ENCODE measurements at regions not wholly inside any gene's neighbourhood (a gene's known extent, or its start where the extent isn't known, plus 50 kb on each side); places are given as distances from the start of the nearest gene placed in this dataset.

GRCh38 chr13:107681600-107681999 lies 533.7 kb downstream of the LIG4 start:
- no peaks in the 10 kb centered on the region for H3K27me3 ChIP-seq
- no peak overlapping the region for H2AFZ ChIP-seq
- no peak for DNase-seq (ENCODE audit: low spot score)
- 73% methylated on average over 10 of the region's 10 CpGs for WGBS (ENCODE audit: low lambda C conversion rate, missing lambda C conversion rate)
- no peak overlapping the region for H3K4me3 ChIP-seq
- H3K4me1 ChIP-seq (ENCODE audit: insufficient read depth), result no peaks in the 10 kb centered on the region
- no peak overlapping the region for H3K27ac ChIP-seq
- no peaks in the 10 kb centered on the region for H3K9me2 ChIP-seq (replicated peaks; ENCODE audit: insufficient read depth)
- H4K20me1 ChIP-seq (ENCODE audit: insufficient read depth, poor library complexity, severe bottlenecking), result no peaks in the 10 kb centered on the region
- H3K4me2 ChIP-seq, result no peak overlapping the region
- no peaks in the 10 kb centered on the region for H3K9me3 ChIP-seq (ENCODE audit: low read depth)
- no peaks in the 10 kb centered on the region for H3K36me3 ChIP-seq (replicated peaks; ENCODE audit: insufficient read depth, low read depth)
- H3K79me2 ChIP-seq, result no peaks in the 10 kb centered on the region
- TF ChIP-seq EZH2 (IDR thresholded peaks at IDR 0.05; ENCODE audit: borderline replicate concordance) (no peak), EZH2phosphoT487 (IDR thresholded peaks at IDR 0.05; ENCODE audit: low read depth, severe bottlenecking, unreplicated experiment) (no peak)

- H3K27ac ChIP-seq, result no peak overlapping the region
- no peak overlapping the region for H2AFZ ChIP-seq
- DNase-seq (ENCODE audit: low spot score), result no peak
- no peaks in the 10 kb centered on the region for H3K79me2 ChIP-seq
- no peaks in the 10 kb centered on the region for H3K27me3 ChIP-seq
- no peaks in the 10 kb centered on the region for H4K20me1 ChIP-seq (ENCODE audit: insufficient read depth, poor library complexity, severe bottlenecking)
- H3K4me1 ChIP-seq (ENCODE audit: insufficient read depth), result no peaks in the 10 kb centered on the region
- no peaks in the 10 kb centered on the region for H3K9me2 ChIP-seq (replicated peaks; ENCODE audit: insufficient read depth)
- TF ChIP-seq EZH2 (IDR thresholded peaks at IDR 0.05; ENCODE audit: borderline replicate concordance) (no peak), EZH2phosphoT487 (IDR thresholded peaks at IDR 0.05; ENCODE audit: low read depth, severe bottlenecking, unreplicated experiment) (no peak), CTCF (IDR thresholded peaks at IDR 0.05; ENCODE audit: poor library complexity) (no peak)
- H3K4me2 ChIP-seq, result no peak overlapping the region
- no peaks in the 10 kb centered on the region for H3K9me3 ChIP-seq (ENCODE audit: low read depth)
- no peaks in the 10 kb centered on the region for H3K36me3 ChIP-seq (replicated peaks; ENCODE audit: insufficient read depth, low read depth)
- WGBS (ENCODE audit: low lambda C conversion rate, missing lambda C conversion rate), result 84% methylated on average over 7 of the region's 7 CpGs
- H3K4me3 ChIP-seq, result no peak overlapping the region
Measured at GRCh38 chr13:107680115-107680514, 535.2 kb downstream of the LIG4 start.

GRCh38 chr13:107678075-107678689 lies 537.2 kb downstream of the LIG4 start:
- peak; percentile 48 for DNase-seq (ENCODE audit: low spot score)

More at GRCh38 chr13:107678075-107678689, 537.2 kb downstream of the LIG4 start:
- Histone ChIP-seq H3K36me3 (replicated peaks; ENCODE audit: insufficient read depth, low read depth) (no peaks in the 10 kb centered on the region), H3K9me2 (replicated peaks; ENCODE audit: insufficient read depth) (no peaks in the 10 kb centered on the region), H3K79me2 (no peaks in the 10 kb centered on the region), H3K27me3 (no peaks in the 10 kb centered on the region), H3K4me3 (no peak overlapping the region), H4K20me1 (ENCODE audit: insufficient read depth, poor library complexity, severe bottlenecking) (no peaks in the 10 kb centered on the region), H3K9me3 (ENCODE audit: low read depth) (no peaks in the 10 kb centered on the region), H3K4me2 (no peak overlapping the region), H3K27ac (no peak overlapping the region), H3K4me1 (ENCODE audit: insufficient read depth) (no peaks in the 10 kb centered on the region), H2AFZ (no peak overlapping the region)
- 66% methylated on average over 11 of the region's 11 CpGs for WGBS (ENCODE audit: low lambda C conversion rate, missing lambda C conversion rate)
- TF ChIP-seq EZH2 (IDR thresholded peaks at IDR 0.05; ENCODE audit: borderline replicate concordance) (no peak), EZH2phosphoT487 (IDR thresholded peaks at IDR 0.05; ENCODE audit: low read depth, severe bottlenecking, unreplicated experiment) (no peak), CTCF (IDR thresholded peaks at IDR 0.05; ENCODE audit: poor library complexity) (peak; percentile 30)

All from hepatocyte (in vitro differentiated cells).